GM19240 (cell line): ENCODE measurements at regions not wholly inside any gene's neighbourhood (a gene's known extent, or its start where the extent isn't known, plus 50 kb on each side); places are given as distances from the start of the nearest gene placed in this dataset.

ENCODE experiments used
- DNase-seq: peaks from one replicate; pipeline ENCODE4 v3.0.0; 2011; ENCODE audit warnings: low spot score; ENCODE audit not compliant: insufficient read length

DNA sequence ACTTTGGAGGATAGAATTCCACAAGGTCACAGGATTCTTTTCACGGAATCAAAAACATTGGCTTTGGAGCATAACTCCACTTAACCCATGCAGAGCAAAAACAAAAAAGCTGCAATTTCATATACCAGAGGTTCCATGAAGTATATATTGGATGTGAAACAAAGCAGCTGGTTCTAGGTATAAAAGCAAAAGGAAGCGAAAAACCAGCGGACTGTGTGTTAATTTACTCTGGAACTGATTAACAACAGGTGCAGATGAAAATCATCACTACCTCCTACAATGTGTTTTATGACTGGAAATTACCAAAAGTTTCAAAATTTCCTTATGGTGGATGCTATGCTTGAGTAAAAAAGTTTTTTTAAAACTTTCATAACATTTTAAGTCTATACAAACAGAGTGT is 54.4 kb upstream of the LINC00305 start:
- DNase-seq, result no peak

- DNase-seq, result no peak
These were observed 54.0 kb upstream of the LINC00305 start for GRCh38 chr18:64202863-64203262.

GRCh38 chr18:64202210-64202836 is 53.4 kb upstream of the LINC00305 start:
- no peak for DNase-seq

DNA sequence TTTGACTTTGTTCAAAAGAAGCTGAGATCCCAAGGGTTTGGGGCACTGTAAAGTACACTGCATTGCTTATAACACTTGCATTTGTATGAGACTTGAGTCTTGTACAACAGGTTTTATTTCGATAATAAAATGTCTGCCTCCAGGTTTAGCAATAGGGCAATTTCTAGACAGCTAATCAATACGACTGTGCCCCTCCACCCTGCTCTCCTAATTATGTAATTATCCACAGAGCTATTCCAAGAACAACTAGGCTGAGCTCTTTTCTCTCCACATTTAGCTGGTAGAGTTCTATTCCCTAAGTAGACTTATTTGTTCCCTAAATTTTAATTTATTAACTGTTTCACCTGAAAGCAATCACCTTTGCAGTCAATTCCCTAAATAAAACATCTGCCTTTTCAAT is 52.9 kb upstream of the LINC00305 start:
- DNase-seq, result no peak

- DNase-seq, result no peak
These were observed 50.7 kb upstream of the LINC00305 start for GRCh38 chr18:64199581-64199980.
